Ishikawa (cell line): ENCODE measurements at regions not wholly inside any gene's neighbourhood (a gene's known extent, or its start where the extent isn't known, plus 50 kb on each side); places are given as distances from the start of the nearest gene placed in this dataset.

Experiments used
- CEBPB ChIP-seq: IDR thresholded peaks from 2 replicates; pipeline ENCODE4 v1.6.1; 2012
- CREB1 ChIP-seq: IDR thresholded peaks from 2 replicates; pipeline ENCODE4 v1.6.1; 2012; ENCODE audit warnings: low read depth
- EP300 ChIP-seq: IDR thresholded peaks from 2 replicates; pipeline ENCODE4 v1.6.1; 2012; ENCODE audit warnings: borderline replicate concordance
- MAX ChIP-seq: IDR thresholded peaks from 2 replicates; pipeline ENCODE4 v1.6.1; 2012
- NFIC ChIP-seq: IDR thresholded peaks from 2 replicates; pipeline ENCODE4 v1.6.1; 2012
- RAD21 ChIP-seq: IDR thresholded peaks from 2 replicates; pipeline ENCODE4 v1.6.1; 2012; ENCODE audit warnings: low read depth
- REST ChIP-seq: IDR thresholded peaks from 2 replicates; pipeline ENCODE4 v1.6.1; 2012; ENCODE audit warnings: low read depth, mild to moderate bottlenecking
- TAF1 ChIP-seq: IDR thresholded peaks from 2 replicates; pipeline ENCODE4 v1.6.1; 2012; ENCODE audit warnings: low read depth, mild to moderate bottlenecking
- TEAD4 ChIP-seq: IDR thresholded peaks from 2 replicates; pipeline ENCODE4 v1.6.1; 2012
- USF1 ChIP-seq: IDR thresholded peaks from 2 replicates; pipeline ENCODE4 v1.6.1; 2012
- YY1 ChIP-seq: IDR thresholded peaks from 2 replicates; pipeline ENCODE4 v1.6.1; 2012; ENCODE audit warnings: low read depth
- ZBTB7A ChIP-seq: IDR thresholded peaks from 2 replicates; pipeline ENCODE4 v1.6.1; 2012; ENCODE audit warnings: low read depth

GRCh38 chr10:77692782-77693181 lies 55.2 kb upstream of the KCNMA1 start:
- TF ChIP-seq RAD21 (no peak), YY1 (no peak), CREB1 (no peak), ZBTB7A (no peak), TEAD4 (no peak), EP300 (no peak), USF1 (no peak), TAF1 (no peak), CEBPB (no peak), NFIC (no peak), MAX (no peak), REST (no peak)
